ENCODE measurements at regions not wholly inside any gene's neighbourhood (a gene's known extent, or its start where the extent isn't known, plus 50 kb on each side); places are given as distances from the start of the nearest gene placed in this dataset.

- TF ChIP-seq GATA2 (IDR thresholded peaks at IDR 0.05; ENCODE audit: low read depth, low read length) = no peak
- no peak for TF ChIP-seq GATA3 (IDR thresholded peaks at IDR 0.05; ENCODE audit: low read depth, low read length)
Observed at GRCh38 chr1:67482733-67483482, 52.7 kb upstream of the SERBP1 start.

All from SH-SY5Y (cell line).